H1 (cell line): ENCODE measurements at regions not wholly inside any gene's neighbourhood (a gene's known extent, or its start where the extent isn't known, plus 50 kb on each side); places are given as distances from the start of the nearest gene placed in this dataset.

Experiments
- CTCF ChIA-PET: fragments of 300-600 bp; sonication (Branson Sonifier 250); formaldehyde crosslinking; loops from one replicate; lab custom pipeline; 2021; ENCODE audit not compliant: partially characterized antibody; lab: Charles Lee
- POLR2A ChIA-PET: fragments of 300-600 bp; sonication (Branson Sonifier 250); formaldehyde crosslinking; loops from one replicate; lab custom pipeline; 2021; ENCODE audit warnings: inconsistent platforms; ENCODE audit not compliant: partially characterized antibody; lab: Charles Lee
- DNase-seq, 2 experiments: peaks; one replicate each; pipeline versions ENCODE4 v3.0.0 to v3.0.0-alpha.2; 2010 to 2022; ENCODE audit warnings: low spot score in 2 of 2, low read depth in 1 of 2, mixed read lengths in 1 of 2
- FAIRE-seq: peaks from 2 replicates; lab custom pipeline; 2011; peaks lifted over from hg19 to GRCh38; lab: Jason Lieb, UNC
- H2AFZ ChIP-seq: 2 replicates; pipeline ENCODE4 v1.8.1; 2012; ENCODE audit warnings: low read length, inconsistent platforms
- H2AK5ac ChIP-seq: 2 replicates; pipeline ENCODE4 v1.6.1; 2013; ENCODE audit warnings: low read depth, low read length
- H2BK120ac ChIP-seq: replicated peaks from 2 replicates; pipeline ENCODE3; 2013; ENCODE audit warnings: low read depth, low read length, inconsistent platforms
- H2BK12ac ChIP-seq: 2 replicates; pipeline ENCODE4 v1.6.1; 2013; ENCODE audit warnings: low read depth, low read length
- H2BK15ac ChIP-seq: 2 replicates; pipeline ENCODE4 v1.6.1; 2013; ENCODE audit warnings: low read length
- H2BK20ac ChIP-seq: 2 replicates; pipeline ENCODE4 v1.6.1; 2013; ENCODE audit warnings: low read length
- H2BK5ac ChIP-seq: 2 replicates; pipeline ENCODE4 v1.6.1; 2013; ENCODE audit warnings: low read depth, low read length
- H3K14ac ChIP-seq: 2 replicates; pipeline ENCODE4 v1.6.1; 2013; ENCODE audit warnings: inconsistent platforms; ENCODE audit not compliant: insufficient read length
- H3K18ac ChIP-seq: 2 replicates; pipeline ENCODE4 v1.6.1; 2013; ENCODE audit warnings: low read length; ENCODE audit errors: extremely low read depth
- H3K23ac ChIP-seq: 2 replicates; pipeline ENCODE4 v1.6.1; 2013; ENCODE audit warnings: inconsistent platforms; ENCODE audit not compliant: insufficient read length
- H3K23me2 ChIP-seq: 2 replicates; pipeline ENCODE4 v1.6.1; 2013; ENCODE audit warnings: low read depth, low read length
- H3K27ac ChIP-seq: 2 replicates; pipeline ENCODE4 v1.6.1; 2011; ENCODE audit warnings: low read depth, low read length, inconsistent platforms
- H3K27me3 ChIP-seq, 4 experiments: replicated peaks in 1 of 4; 1 replicate in 1 of 4; 2 replicates in 3 of 4; pipeline versions ENCODE4 v1.6.1 to v1.8.1; 2011 to 2013; ENCODE audit warnings: low read length in 3 of 4, mild to moderate bottlenecking in 3 of 4, inconsistent platforms in 2 of 4, mixed read lengths in 2 of 4, moderate library complexity in 1 of 4; ENCODE audit not compliant: control insufficient read depth in 3 of 4, insufficient read depth in 3 of 4; ENCODE audit errors: extremely low read depth in 1 of 4
- H3K36me3 ChIP-seq, 4 experiments: 2 replicates each; pipeline versions ENCODE4 v1.6.1 to v1.8.1; 2011 to 2013; ENCODE audit warnings: mild to moderate bottlenecking in 4 of 4, low read length in 3 of 4, moderate library complexity in 2 of 4, control low read depth in 1 of 4, inconsistent platforms in 1 of 4; ENCODE audit not compliant: insufficient read depth in 4 of 4, control insufficient read depth in 2 of 4
- H3K4ac ChIP-seq: replicated peaks from 2 replicates; pipeline ENCODE3; 2013; ENCODE audit warnings: low read length, low read depth, mixed read lengths, inconsistent platforms; ENCODE audit not compliant: insufficient read length
- H3K4me1 ChIP-seq, 4 experiments: replicated peaks in 1 of 4; 1 replicate in 1 of 4; 2 replicates in 3 of 4; pipeline versions ENCODE4 v1.6.1 to v1.8.1; 2011 to 2013; ENCODE audit warnings: low read length in 3 of 4, inconsistent platforms in 2 of 4, mixed read lengths in 1 of 4; ENCODE audit not compliant: insufficient read depth in 4 of 4, control insufficient read depth in 3 of 4
- H3K4me2 ChIP-seq, 2 experiments: 2 replicates each; pipeline versions ENCODE4 v1.6.1 to v1.8.1; 2011 to 2013; ENCODE audit warnings: low read depth in 2 of 2, low read length in 2 of 2, control low read depth in 1 of 2, inconsistent platforms in 1 of 2, mild to moderate bottlenecking in 1 of 2; ENCODE audit not compliant: insufficient read depth in 1 of 2
- H3K4me3 ChIP-seq, 4 experiments: fragments of 200-600, 300-600 bp in 1 of 4; sonication (generic), shearing (Covaris generic), sonication (Bioruptor Twin) in 1 of 4; 2 replicates each; pipeline versions ENCODE4 v1.5.1 to v1.8.1; 2011 to 2016; ENCODE audit warnings: low read length in 4 of 4, low read depth in 3 of 4, control low read depth in 2 of 4, inconsistent platforms in 2 of 4, mild to moderate bottlenecking in 2 of 4, mixed read lengths in 1 of 4, moderate library complexity in 1 of 4; ENCODE audit not compliant: insufficient read depth in 2 of 4; ENCODE audit errors: extremely low read depth in 1 of 4
- H3K56ac ChIP-seq: replicated peaks from 2 replicates; pipeline ENCODE3; 2013; ENCODE audit warnings: low read depth, mild to moderate bottlenecking, mixed read lengths, low read length, inconsistent platforms; ENCODE audit not compliant: insufficient read length
- H3K79me1 ChIP-seq: 2 replicates; pipeline ENCODE4 v1.6.1; 2013; ENCODE audit warnings: low read depth, low read length, control low read depth
- H3K79me2 ChIP-seq, 2 experiments: 2 replicates each; pipeline versions ENCODE4 v1.6.1 to v1.8.1; 2012 to 2013; ENCODE audit warnings: low read length in 2 of 2, mild to moderate bottlenecking in 2 of 2, inconsistent platforms in 1 of 2; ENCODE audit not compliant: insufficient read depth in 2 of 2, control insufficient read depth in 1 of 2
- H3K9ac ChIP-seq, 4 experiments: replicated peaks in 1 of 4; 1 replicate in 1 of 4; 2 replicates in 3 of 4; pipeline versions ENCODE4 v1.6.1 to v1.8.1; 2011 to 2013; ENCODE audit warnings: low read depth in 3 of 4, low read length in 3 of 4, control low read depth in 2 of 4, mild to moderate bottlenecking in 2 of 4, moderate library complexity in 2 of 4, inconsistent platforms in 1 of 4; ENCODE audit errors: extremely low read depth in 1 of 4
- H3K9me3 ChIP-seq, 2 experiments: 2 replicates each; pipeline versions ENCODE4 v1.6.1 to v1.8.1; 2012 to 2013; ENCODE audit warnings: mild to moderate bottlenecking in 2 of 2, moderate library complexity in 2 of 2, control low read depth in 1 of 2, inconsistent platforms in 1 of 2, low read depth in 1 of 2, low read length in 1 of 2, mixed read lengths in 1 of 2; ENCODE audit not compliant: insufficient read depth in 2 of 2
- H4K20me1 ChIP-seq, 2 experiments: replicated peaks in 1 of 2; 2 replicates each; pipeline versions ENCODE3 to v1.8.1; 2011 to 2013; ENCODE audit warnings: inconsistent platforms in 2 of 2, low read length in 2 of 2, mild to moderate bottlenecking in 1 of 2; ENCODE audit not compliant: insufficient read depth in 2 of 2, control insufficient read depth in 1 of 2
- H4K5ac ChIP-seq: 2 replicates; pipeline ENCODE4 v1.6.1; 2013; ENCODE audit warnings: low read length, low read depth, mixed read lengths, inconsistent platforms; ENCODE audit not compliant: insufficient read length
- H4K8ac ChIP-seq: 2 replicates; pipeline ENCODE4 v1.8.0; 2013; ENCODE audit warnings: mild to moderate bottlenecking, moderate library complexity, low read length, inconsistent platforms; ENCODE audit not compliant: insufficient read depth; ENCODE audit errors: extremely low read depth
- H4K91ac ChIP-seq: replicated peaks from 2 replicates; pipeline ENCODE3; 2013; ENCODE audit warnings: low read length, mixed read lengths, inconsistent platforms; ENCODE audit not compliant: insufficient read length
- BACH1 ChIP-seq: IDR thresholded peaks from 2 replicates; pipeline ENCODE4 v1.6.1; 2012; ENCODE audit warnings: low read length, improper control_type of control experiment
- TEAD4 ChIP-seq: IDR thresholded peaks from 2 replicates; pipeline ENCODE4 v1.6.1; 2012; ENCODE audit warnings: low read depth, low read length, inconsistent platforms, mixed read lengths
- WGBS, 2 experiments: shearing (Covaris generic) in 1 of 2; methylation state at CpG; one replicate each; pipeline versions ENCODE4 v1.1.6 to v1.1.7; 2013 to 2015; ENCODE audit warnings: low lambda C conversion rate in 2 of 2, mixed read lengths in 2 of 2, inconsistent platforms in 1 of 2, low coverage in 1 of 2, missing lambda C conversion rate in 1 of 2; ENCODE audit not compliant: insufficient replicate concordance in 2 of 2, insufficient coverage in 1 of 2, insufficient read length in 1 of 2; ENCODE audit errors: extremely low coverage in 1 of 2, missing lambda C conversion rate in 1 of 2; 5-methylcytosine and 5-hydroxymethylcytosine counted together

GRCh38 chr10:130744631-130745030 is 566.9 kb downstream of the TCERG1L start:
- no peak for FAIRE-seq
- H4K20me1 ChIP-seq = no peaks in the 10 kb centered on the region
- no peaks in the 10 kb centered on the region for H3K23me2 ChIP-seq
- no peak overlapping the region for H3K4ac ChIP-seq
- no peaks in the 10 kb centered on the region for H3K79me2 ChIP-seq
- peak overlapping the region in 1 of 2 experiments; percentile 14; a peak in 1 of 4 replicates for H3K4me2 ChIP-seq
- no peak overlapping the region for H3K18ac ChIP-seq
- H4K5ac ChIP-seq = no peak overlapping the region
- no peak overlapping the region for H3K9ac ChIP-seq
- no peaks in the 10 kb centered on the region for H3K79me1 ChIP-seq
- no peak overlapping the region for H2BK15ac ChIP-seq
- peak; percentile 78 for TF ChIP-seq TEAD4
- TF ChIP-seq BACH1 = no peak
- no peak overlapping the region for H3K23ac ChIP-seq
- no peak overlapping the region for H2AFZ ChIP-seq
- no peaks in the 10 kb centered on the region for H3K36me3 ChIP-seq
- H4K8ac ChIP-seq = no peak overlapping the region
- H2BK20ac ChIP-seq = no peak overlapping the region
- no peak overlapping the region for H2BK12ac ChIP-seq
- CTCF ChIA-PET = interaction anchor here (1.1 to 1.4 kb wide), 5 partner anchors 9 to 408 kb away, joined by 3 to 4 read pairs (median 3); no protein-coding TSS in a partner anchor
- H3K14ac ChIP-seq = no peak overlapping the region
- no peak overlapping the region for H3K56ac ChIP-seq
- no peaks in the 10 kb centered on the region for H3K9me3 ChIP-seq
- H2AK5ac ChIP-seq = no peak overlapping the region
- no peak for DNase-seq
- POLR2A ChIA-PET = no interaction called here
- H2BK120ac ChIP-seq = no peak overlapping the region
- WGBS, 2 experiments = 71% methylated on average over 8 of the region's 8 CpGs; no CpG with 5 or more reads in 1 of the 2 experiments
- H3K4me3 ChIP-seq = no peak overlapping the region
- peaks cover 0 to 18% (median 12%) of the 10 kb centered on the region in 4 experiments; a peak in 6 of 7 replicates for H3K4me1 ChIP-seq
- no peak overlapping the region for H4K91ac ChIP-seq
- no peak overlapping the region for H2BK5ac ChIP-seq
- no peaks in the 10 kb centered on the region for H3K27me3 ChIP-seq
- no peak overlapping the region for H3K27ac ChIP-seq
